T-helper 2 cell (primary cell): ENCODE measurements at regions not wholly inside any gene's neighbourhood (a gene's known extent, or its start where the extent isn't known, plus 50 kb on each side); places are given as distances from the start of the nearest gene placed in this dataset.
"Not testable (repeated sequence)": the region's sequence is repeated elsewhere in the genome, so short reads cannot be mapped to it uniquely, and the experiment has no call there.

ENCODE experiments used
- DNase-seq, 5 experiments: peaks; one replicate each; pipeline versions ENCODE4 v3.0.0 to v3.0.0-alpha.2; 2012 to 2022

GRCh38 chr1:88608139-88608943 is 75.7 kb upstream of the PKN2 start:
- peak in 1 of 5 experiments; percentile 28 for DNase-seq

GRCh38 chr1:88609051-88609450 is 75.0 kb upstream of the PKN2 start:
- no peak for DNase-seq

- no peak for DNase-seq
These were observed 73.4 kb upstream of the PKN2 start for GRCh38 chr1:88610687-88611086.

GRCh38 chr1:88612292-88612691 is 71.8 kb upstream of the PKN2 start:
- no peak for DNase-seq

GRCh38 chr1:88612773-88613172 is 71.3 kb upstream of the PKN2 start:
- no peak for DNase-seq

GRCh38 chr1:88618331-88618730 is 65.7 kb upstream of the PKN2 start:
- no peak for DNase-seq

- not testable (repeated sequence) for DNase-seq
These were observed 61.0 kb upstream of the PKN2 start for GRCh38 chr1:88623101-88623500.
